ENCODE measurements at regions not wholly inside any gene's neighbourhood (a gene's known extent, or its start where the extent isn't known, plus 50 kb on each side); places are given as distances from the start of the nearest gene placed in this dataset.

- CTCF ChIA-PET: no interaction called here
Observed at GRCh38 chr15:98385752-98386381, 262.5 kb upstream of the IGF1R start.

More at GRCh38 chr15:98385752-98386381, 262.5 kb upstream of the IGF1R start:
- Histone ChIP-seq H3K9me2 (ENCODE audit: insufficient read depth) (no peaks in the 10 kb centered on the region), H3K4me3 (replicated peaks in 1 of 2; ENCODE audit: low read depth in 1 of 2, low read length in 2 of 2) (no peak overlapping the region), H3K27ac (ENCODE audit: low read depth, low read length) (no peak overlapping the region), H3K27me3 (ENCODE audit: insufficient read depth, low read length) (peaks cover 33% of the 10 kb centered on the region; the same call in 1 of the 2 replicates), H3K4me2 (ENCODE audit: low read length) (no peak overlapping the region), H4K20me1 (ENCODE audit: insufficient read depth) (no peaks in the 10 kb centered on the region), H2AFZ (ENCODE audit: low read depth, low read length, poor library complexity, severe bottlenecking) (no peak overlapping the region), H3K9ac (ENCODE audit: low read length) (no peak overlapping the region), H3K4me1 (ENCODE audit: control insufficient read depth in 1 of 2, insufficient read depth in 2 of 2, low read length in 2 of 2) (no peaks in the 10 kb centered on the region), H3K79me2 (ENCODE audit: insufficient read depth, low read length) (no peaks in the 10 kb centered on the region), H3K9me3 (ENCODE audit: control insufficient read depth in 1 of 2, insufficient read depth in 1 of 2, low read depth in 1 of 2, low read length in 2 of 2) (no peaks in the 10 kb centered on the region), H3K36me3 (ENCODE audit: control insufficient read depth in 1 of 2, insufficient read depth in 2 of 2, low read length in 2 of 2) (no peaks in the 10 kb centered on the region)
- TF ChIP-seq JUND (IDR thresholded peaks at IDR 0.05) (no peak), RAD21 (IDR thresholded peaks at IDR 0.05; ENCODE audit: low read depth) (no peak), CTCF (IDR thresholded peaks at IDR 0.05 in 2 of 3, conservative IDR thresholded peaks at IDR 0.05 in 1 of 3; ENCODE audit: borderline replicate concordance in 1 of 3, insufficient read depth in 1 of 3, low read depth in 2 of 3, low read length in 2 of 3) (no peak), EZH2phosphoT487 (IDR thresholded peaks at IDR 0.05; ENCODE audit: borderline replicate concordance) (no peak), ELF1 (IDR thresholded peaks at IDR 0.05; ENCODE audit: borderline replicate concordance, low read depth) (no peak), MAX (IDR thresholded peaks at IDR 0.05) (no peak), ZBTB33 (IDR thresholded peaks at IDR 0.05; ENCODE audit: extremely low read depth, insufficient replicate concordance, low read length) (no peak), EGR1 (IDR thresholded peaks at IDR 0.05; ENCODE audit: low read depth) (no peak), SP1 (IDR thresholded peaks at IDR 0.05; ENCODE audit: low read depth) (no peak), CBX3 (IDR thresholded peaks at IDR 0.05; ENCODE audit: low read depth) (no peak), ATF3 (IDR thresholded peaks at IDR 0.05) (no peak), FOSL1 (IDR thresholded peaks at IDR 0.05; ENCODE audit: low read depth) (no peak), CEBPB (IDR thresholded peaks at IDR 0.05; ENCODE audit: low read depth) (no peak), SRF (IDR thresholded peaks at IDR 0.05; ENCODE audit: low read depth) (no peak)
- RAD21 ChIA-PET (ENCODE audit: low non-redundant PET in 1 of 2, low total read pairs in 2 of 2, uncharacterized antibody in 2 of 2, unreplicated experiment in 2 of 2): no interaction called here
- no peak for DNase-seq (ENCODE audit: low read depth, low spot score)
- no TSS peak for BruUV-seq (replicated peaks)
- POLR2A ChIA-PET: no interaction called here
- intact Hi-C loops (cut with micrococcal nuclease): no loop called here
- ATAC-seq: no peak
